ENCODE measurements at regions not wholly inside any gene's neighbourhood (a gene's known extent, or its start where the extent isn't known, plus 50 kb on each side); places are given as distances from the start of the nearest gene placed in this dataset.

DNA sequence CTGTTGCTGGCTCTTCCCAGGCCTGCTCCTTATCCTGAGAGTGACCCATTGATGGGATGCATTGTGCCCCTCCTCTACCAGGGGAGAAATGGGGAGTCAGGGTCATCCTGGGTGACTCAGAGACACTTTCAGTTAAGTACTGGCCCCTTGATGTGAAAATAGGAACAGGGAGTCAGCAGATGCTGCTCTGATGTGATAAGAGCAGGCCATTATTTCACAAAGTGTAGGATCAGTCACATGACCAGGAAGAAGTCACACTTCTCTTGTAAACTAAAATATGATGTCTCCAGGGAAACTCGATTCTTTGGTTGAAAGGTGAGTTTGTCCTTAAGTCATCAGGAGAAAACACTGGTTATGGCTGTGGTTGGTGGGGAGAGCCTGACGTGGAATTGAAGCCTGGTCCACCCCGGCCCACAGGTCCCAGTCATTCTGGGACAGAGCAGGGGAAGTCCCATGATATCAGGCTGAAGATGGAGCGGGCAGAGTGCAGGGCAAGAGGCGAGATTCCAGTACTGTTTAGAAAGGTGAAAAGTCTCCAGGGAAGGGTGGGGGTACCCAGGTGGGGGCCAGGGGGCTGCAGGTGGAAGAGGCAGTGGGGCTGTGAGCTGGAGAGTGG, 88.6 kb upstream of the NLRP1 start:
- no peak for TF ChIP-seq POLR2AphosphoS5 (IDR thresholded peaks at IDR 0.05; ENCODE audit: low read depth, low read length)
- no peak for TF ChIP-seq POLR2A (IDR thresholded peaks at IDR 0.05; ENCODE audit: low read depth, low read length)
- no peak for TF ChIP-seq SPI1 (IDR thresholded peaks at IDR 0.05; ENCODE audit: low read depth, low read length)
- TF ChIP-seq TAF1 (IDR thresholded peaks at IDR 0.05; ENCODE audit: low read depth, low read length): no peak
- no peak for TF ChIP-seq POU2F2 (IDR thresholded peaks at IDR 0.05; ENCODE audit: low read depth, low read length)
